Activated CD8-positive, alpha-beta memory T cell treated with anti-CD3 and anti-CD28 coated beads for 24 hours (primary cell): ENCODE measurements at regions not wholly inside any gene's neighbourhood (a gene's known extent, or its start where the extent isn't known, plus 50 kb on each side); places are given as distances from the start of the nearest gene placed in this dataset.
"Not testable (repeated sequence)": the region's sequence is repeated elsewhere in the genome, so short reads cannot be mapped to it uniquely, and the experiment has no call there.

Experiments
- DNase-seq: peaks from one replicate; pipeline ENCODE4 v3.0.0-alpha.2; 2020

DNA sequence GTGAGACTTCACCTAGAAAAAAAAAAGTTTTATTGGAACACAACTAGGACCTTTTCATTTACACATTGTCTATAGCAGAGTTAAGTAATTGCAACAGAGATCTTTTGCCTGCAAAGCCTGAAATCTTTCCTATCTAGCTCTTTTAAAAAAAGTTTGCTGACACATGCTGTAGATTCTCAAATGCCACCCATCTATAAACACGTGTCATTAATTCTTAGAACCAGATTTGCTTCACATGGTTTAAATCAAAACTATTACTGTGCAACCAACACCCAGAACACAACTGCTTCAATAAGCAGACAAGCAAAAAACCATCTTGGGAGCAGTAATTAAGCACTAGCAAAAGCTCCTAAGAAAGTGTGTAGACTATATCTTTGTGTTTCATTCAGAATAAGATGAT is 55.0 kb downstream of the OXSM start:
- DNase-seq, result no peak

DNA sequence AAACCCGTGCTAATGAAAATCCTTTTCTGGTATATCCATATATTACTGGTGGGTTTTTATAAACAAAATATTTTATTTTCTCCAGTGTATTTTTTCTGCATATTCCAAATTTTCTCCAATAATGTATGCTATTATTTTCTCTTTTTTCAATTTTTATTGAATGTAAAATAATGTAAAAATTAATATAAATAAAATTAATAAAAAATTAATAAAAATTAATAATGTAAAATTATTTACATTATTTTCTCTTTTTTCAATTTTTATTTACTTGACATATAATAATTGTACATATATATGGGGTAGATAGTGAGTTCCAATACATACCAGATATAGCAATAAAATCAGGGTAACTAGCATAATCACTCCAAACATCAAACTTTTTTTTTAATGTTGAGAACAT is 56.4 kb downstream of the OXSM start:
- DNase-seq, result no peak

DNA sequence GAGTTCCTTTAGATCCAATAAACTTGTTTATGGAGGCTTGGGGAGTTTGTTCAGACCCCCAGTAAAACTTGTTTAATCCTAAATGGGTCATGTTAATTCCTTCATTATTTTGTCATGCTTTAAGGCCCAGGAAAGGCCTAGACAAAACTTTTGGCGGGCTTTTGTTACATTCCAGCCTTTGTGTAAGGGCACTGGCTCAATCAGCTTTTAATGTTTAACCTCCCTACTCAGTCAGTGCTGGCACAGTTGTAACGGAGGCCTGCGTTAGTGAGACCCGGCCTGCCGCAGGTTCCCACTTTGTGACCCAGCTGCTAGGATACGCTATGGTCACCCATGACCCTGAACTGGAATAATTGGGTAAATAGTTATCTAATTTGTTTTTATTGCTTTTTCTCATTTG is 59.2 kb downstream of the OXSM start:
- no peak for DNase-seq

DNA sequence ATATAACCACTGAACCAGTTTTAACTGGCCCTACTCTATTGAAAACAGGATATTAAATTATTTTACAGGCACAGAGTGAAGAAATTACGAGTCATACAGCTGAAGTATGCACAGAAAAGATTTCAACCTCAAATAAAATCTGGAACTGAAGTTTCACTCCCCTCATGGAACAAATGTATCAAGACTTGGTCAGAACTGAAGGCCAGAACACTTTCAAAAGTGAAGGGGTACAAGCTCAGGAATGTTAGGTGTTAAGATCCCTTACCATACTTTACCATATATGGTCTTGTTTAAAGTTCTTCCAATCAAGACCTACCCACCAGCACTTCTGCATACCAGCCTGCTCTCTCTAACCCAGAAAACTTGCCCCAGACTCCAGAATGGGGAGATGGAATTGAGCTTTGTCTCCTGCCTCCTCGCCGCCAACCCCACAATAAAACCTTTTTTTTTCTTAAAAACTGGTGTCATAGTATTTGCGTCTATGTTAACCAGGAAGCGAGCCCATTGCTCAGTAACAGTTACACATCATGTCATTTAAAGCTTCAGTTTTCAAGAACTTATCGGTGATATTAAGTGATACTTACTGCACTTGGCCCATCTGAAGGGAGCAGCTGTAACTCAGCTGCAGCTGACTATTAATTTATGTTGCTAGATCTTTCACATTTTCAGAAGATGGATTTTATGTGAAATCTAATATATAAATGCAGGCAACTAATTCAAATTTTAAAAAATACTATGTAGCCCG is 59.9 kb downstream of the OXSM start:
- DNase-seq, result no peak

DNA sequence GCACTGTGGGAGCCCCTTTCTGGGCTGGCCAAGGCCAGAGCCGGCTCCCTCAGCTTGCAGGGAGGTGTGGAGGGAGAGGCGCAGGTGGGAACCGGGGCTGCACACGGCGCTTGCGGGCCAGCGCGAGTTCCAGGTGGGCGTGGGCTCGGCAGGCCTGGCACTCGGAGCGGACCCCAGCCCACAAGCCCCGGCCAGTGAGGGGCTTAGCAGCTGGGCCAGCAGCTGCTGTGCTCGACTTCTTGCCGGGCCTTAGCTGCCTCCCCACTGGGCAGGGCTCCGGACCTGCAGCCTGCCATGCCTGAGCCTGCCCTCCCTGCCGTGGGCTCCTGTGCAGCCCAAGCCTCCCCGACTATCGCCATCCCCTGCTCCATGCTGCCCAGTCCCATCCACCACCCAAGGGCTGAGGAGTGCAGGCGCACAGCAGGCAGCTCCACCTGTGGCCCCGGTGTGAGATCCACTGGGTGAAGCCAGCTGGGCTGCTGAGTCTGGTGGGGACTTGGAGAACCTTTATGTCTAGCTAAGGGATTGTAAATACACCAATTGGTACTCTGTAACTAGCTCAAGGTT is 61.9 kb downstream of the OXSM start:
- DNase-seq, result not testable (repeated sequence)

DNA sequence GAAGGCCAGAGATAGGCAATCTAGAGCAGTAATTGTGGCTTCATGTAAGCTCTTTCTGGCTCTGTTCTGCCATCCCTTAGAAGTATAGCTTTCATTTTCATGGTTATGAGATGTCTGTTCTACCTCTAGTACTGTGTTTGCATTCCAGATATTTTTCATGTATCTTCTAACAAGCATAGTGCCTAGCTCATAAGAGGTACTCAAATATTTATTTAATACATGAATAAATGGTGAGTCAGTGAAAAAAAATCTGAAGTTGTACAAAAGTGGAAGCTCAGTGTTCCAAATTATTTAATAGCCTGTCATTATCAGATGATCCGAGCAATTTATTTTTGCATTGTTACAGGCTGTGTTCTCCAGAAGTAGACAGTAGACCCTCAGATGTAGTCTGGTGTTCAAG is 64.3 kb downstream of the OXSM start:
- no peak for DNase-seq

DNA sequence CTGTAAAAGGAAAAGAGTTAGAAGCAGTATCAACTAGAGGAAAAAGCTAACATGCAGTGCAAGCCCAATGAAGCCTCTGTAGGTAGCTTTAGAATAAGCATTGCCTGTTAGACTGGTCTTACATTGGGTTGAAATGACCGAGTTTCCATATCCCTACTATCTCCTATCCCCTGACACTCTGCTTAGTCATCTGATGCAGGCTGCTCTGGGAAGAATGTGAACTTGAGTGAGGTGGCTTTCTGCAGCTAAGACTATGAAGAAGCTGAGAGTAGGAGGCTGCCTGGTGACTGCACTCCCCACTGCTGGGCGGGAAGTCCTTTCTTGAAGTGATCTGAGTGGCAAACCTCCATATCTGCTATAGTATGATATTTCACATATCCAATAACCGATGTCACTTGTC is 64.7 kb downstream of the OXSM start:
- DNase-seq, result no peak

DNA sequence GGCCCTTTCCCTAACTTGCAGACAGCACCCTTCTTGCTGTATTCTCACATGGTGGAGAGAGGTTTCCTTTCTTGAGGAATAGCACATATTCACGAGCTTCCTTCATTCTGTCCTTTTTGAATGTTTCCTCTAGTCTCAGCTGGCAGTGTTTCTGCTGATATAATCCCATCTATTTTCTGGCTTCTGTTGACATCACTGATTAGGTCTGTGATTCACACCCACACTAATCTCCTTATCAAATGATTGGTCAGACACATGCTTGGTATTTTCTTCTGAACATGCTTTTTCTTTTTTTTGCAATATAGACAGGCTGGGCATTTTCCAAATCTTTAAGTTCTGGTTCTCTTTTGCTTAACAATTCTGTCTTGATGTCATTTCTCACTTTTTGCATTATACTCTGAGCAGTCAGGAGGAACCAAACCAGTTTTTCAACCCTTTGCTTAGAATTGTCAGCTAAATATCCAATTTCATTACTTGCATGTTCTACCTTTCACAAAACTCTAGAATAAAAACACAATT is 65.4 kb downstream of the OXSM start:
- no peak for DNase-seq

DNA sequence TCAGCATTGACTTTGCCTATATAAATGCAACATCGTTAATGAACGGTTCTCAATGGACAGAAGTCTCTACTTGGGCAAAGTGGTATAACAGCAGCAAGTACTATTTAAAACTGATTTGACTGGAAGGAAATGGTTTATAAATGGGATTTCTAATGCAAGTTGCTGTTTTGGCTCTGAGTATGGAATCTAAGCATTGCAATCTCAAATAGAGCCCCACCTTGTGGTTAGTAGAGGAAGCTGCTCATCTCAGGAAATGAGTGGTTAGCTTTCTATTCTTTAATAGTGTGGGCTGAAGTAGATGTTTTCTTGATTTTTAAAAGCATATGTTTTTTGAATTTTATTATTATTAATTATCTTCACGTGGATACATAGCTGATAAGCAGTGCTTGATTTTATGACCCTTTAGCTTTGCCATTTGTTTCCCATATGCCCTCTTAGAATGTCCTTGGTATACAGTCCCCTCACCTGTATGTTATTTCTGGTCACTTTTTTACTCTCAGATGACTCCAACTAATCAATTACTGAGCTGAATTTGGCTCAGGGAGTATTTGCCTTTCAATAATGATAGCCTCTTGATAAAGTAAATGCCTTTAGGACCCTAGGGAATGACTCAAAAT is 67.1 kb downstream of the OXSM start:
- no peak for DNase-seq

DNA sequence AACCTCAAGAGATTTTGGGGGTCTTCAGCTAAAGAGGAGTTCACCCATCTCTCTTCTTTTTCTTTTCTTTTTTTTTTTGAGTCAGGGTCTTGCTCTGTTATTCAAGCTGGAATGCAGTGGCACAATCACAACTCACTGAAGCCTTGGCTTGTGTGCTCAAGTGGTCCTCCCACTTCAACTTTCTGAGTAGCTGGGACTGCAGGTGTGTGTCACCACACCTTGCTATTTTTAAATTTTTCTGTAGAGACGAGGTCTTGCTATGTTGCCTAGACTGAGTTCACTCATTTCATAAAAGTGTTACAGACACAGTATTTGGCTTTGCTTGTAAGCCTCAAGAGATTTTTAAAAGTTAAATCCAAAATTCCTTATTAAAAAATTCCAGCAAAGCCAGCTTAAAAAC is 71.7 kb downstream of the OXSM start:
- no peak for DNase-seq

DNA sequence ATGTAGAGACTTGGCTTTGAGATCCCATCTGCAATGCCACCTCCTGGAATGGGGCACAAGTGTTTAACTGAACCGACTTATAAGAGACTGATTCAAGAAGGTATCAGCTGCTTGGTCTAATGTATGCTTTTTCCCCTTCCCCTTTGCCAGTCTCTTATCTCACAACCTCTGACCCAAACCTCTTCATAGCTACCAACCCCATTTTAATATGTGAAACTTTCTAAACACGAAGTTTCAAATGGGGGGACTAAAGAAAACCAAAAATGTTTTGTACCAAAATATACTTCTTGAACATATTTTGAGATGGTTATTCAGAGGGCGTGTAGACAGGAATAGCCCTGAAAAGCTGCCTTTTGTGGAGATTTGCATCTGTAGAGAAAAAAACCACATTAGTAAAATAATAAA is 73.1 kb downstream of the OXSM start:
- no peak for DNase-seq

DNA sequence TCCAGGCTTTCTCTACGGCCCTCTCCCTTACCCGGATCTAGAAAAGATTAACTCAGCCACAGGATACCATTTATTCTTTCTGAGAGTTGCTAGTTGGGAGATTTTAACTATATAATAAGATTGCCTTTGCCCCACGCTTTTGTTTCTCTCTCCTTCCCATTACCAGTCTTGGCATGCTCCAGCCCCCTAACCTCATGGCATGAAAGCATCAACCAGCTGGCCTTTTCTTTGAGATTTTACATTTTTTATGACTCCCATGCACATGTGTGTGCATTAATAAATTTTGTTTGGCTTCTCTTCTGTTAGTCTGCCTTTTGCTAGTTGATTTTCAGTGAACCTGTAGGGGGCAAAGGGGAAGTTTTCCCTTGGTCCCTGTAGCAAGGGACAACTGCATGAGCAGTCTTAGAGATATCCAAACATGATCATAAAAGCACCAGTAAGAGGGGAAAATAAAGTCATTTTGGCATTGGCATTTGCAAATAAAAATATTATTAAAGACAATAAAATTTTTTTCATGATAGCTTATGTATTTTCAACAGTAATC is 73.6 kb downstream of the OXSM start:
- DNase-seq, result no peak

DNA sequence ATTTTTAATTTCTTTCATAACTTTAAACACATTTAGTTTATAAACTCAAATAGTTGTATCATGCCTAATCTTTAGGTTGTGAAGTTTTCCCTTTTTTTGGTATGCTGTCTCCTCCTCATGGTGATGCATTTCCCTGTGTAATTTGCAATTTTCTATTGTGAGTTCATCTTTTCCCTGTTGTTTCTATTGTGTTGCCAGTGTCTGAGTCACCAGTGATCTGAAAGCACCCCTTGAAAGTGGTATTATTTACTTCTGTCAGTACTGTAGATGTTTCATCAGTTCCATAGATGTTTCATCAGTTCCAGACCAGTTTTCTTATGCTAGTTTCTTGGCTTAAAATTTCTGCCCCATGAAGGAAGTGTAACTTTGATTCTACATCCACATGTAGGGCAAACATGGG is 80.6 kb downstream of the OXSM start:
- DNase-seq, result no peak

DNA sequence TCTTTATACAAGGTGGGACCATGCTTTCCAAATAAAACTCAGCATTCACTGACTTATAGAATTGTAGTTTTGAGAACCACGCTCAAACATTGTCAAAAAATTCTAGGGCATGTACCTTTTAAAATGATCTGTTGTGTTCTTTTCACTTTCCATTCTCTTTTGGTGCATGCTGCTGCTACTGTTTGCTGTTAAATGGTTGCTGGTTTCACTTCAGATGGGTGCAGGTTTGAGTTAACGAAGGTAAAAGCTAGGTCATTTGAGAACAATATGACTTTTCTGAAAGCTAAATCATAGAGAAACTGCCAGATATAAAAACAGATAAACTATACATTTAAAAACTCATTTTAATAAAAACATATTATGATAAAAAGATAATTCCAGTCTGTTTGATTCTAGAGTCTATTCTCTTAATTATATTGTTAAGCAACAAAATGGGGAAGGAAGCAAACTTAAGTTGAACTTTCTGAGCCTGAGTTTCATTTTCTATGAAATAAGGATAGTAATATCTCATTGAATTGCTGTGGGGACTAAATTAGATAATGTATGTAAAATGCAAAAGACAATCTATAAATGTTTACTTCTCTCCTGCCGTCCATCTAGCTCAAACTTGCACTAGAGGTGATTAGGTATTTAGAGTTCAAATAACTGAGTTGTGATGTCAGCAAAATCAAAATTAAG is 82.4 kb downstream of the OXSM start:
- DNase-seq, result no peak

DNA sequence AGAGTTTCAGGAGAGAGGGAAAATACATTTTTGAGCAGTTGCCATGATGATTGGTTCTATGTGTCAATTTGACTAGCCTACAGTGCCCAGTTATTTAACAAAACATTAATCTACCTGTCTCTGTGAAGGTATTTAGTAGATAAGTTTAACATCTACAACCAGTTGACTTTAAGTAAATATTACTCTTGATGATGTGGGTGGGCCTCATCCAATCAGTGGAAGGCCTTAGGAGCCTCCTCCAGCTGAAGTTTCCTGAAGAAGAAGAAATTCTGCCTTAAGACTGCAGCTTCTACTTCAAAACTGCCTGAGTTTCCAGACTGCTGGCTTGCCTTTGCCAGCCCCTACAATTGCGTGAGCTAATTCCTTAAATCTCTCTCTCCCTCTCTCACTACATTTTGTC is 93.6 kb downstream of the OXSM start:
- no peak for DNase-seq

DNA sequence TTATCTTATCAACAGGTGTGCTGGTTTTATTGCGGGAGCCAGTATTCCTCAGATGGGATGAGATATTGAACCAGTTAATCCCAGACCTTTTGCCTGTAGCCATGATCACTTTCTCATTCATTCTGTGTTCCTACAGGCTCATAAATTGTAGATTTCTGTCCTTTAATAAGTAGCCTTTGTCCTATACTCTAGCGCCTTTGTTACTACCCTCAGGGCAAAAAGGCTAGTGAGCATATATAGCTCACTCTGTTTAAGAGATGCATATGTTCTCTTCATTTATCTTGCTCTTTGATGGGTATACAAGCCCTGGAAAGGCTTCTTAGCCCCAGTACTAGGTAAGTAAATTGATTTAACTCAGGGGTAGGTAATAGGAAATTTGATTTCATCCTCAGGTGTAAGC is 95.1 kb downstream of the OXSM start:
- no peak for DNase-seq

DNA sequence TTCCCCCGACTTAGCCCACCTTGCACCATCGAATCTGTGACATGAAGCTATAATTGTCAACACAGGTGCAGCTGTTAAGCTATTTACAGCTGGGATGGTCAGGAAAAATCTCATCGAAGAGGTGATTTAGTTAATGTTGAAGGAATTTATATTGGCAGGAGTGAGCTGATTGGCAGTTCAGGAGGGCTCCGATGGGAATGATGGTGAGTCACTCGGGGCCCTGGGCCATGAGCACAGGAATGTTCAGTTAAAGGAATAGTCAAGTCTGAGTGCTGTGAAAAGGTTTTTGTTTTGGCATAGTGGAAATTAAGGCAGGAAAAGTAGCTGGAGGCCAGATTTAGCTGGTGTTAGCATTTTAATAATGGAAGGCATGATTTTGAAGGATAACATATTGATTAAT is 95.7 kb downstream of the OXSM start:
- DNase-seq, result no peak

DNA sequence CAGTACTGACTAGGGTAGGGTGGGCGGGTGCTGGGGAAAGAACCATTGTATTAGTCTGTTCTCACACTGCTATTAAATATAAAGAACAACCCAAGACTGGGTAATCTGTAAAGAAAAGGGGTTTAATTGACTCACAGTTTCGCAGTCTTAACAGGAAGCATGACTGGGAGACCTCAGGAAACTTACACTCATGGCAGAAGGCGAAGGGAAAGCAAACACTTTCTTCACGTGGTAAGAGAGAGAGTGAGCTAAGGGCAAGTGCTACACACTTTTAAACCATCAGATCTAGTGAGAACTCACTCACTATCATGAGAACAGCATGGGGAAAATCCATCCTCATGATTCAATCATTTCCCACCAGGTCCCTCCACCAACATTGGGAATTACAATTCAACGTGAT is 98.0 kb downstream of the OXSM start:
- DNase-seq, result no peak

DNA sequence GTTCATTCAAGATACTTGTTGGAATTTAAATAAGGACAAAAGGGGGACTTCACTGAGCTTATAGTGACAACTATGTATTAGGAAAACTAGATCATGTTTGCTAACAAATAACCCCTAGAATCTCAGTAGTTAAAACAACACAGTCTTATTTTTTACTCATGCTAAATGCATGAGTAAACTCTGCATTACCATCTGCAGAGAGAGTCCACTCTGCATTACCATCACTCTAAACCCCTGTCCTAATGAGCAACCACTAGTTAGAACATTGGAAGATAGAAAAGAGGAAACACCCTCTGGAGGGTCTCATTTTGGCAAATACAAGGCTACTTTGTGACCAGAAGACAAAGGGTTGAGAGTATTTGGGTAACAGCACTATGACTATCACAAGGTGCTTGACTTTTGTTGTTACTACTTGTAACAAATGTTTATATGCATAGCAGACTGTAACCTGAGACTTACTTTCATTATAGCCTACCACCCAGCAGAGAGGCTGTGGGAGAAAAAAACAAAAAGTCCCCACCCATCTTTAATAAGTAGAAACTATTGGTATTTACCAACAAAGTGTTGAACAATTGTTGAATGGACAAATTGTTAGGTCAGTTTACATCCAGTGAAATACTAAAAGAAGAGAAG is 99.1 kb downstream of the OXSM start:
- DNase-seq, result no peak

DNA sequence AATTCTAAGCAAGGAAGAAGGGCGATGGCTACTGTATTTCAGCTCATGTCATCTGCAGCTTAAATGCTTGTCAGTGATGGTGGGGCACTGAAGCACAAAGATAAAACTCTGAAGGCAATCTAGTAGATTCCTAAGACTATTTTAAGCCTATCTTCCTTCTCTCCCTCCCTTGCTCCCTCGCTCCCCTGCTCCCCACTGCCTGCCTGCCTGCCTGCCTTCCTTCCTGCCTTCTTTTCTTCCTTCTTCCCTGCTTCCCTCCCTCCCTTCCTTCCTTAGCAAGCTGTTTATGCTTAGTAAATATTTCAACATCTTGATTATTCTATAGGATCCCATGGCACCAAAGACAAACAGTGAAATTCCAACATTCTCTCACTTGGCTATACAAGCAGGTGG is 99.6 kb downstream of the OXSM start:
- DNase-seq, result no peak

DNA sequence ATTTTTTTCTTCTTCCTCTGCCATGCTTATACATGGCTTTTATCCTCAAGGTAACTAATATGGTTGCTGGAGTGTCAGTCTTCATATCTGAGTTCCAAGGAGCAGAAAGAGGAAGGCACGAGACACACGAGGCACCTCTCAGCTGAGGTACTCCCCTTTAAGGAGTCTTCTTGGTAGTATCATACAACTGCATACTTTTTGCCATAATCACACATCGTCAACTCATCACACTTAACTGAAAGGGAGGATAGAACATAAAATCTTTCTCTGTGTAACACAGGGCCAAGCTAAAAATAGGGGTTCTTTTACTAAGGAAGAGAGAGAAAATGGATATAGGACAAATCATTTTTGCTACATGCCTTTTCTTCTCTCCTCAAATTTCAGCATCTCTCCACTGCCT is 104.2 kb downstream of the OXSM start:
- no peak for DNase-seq

DNA sequence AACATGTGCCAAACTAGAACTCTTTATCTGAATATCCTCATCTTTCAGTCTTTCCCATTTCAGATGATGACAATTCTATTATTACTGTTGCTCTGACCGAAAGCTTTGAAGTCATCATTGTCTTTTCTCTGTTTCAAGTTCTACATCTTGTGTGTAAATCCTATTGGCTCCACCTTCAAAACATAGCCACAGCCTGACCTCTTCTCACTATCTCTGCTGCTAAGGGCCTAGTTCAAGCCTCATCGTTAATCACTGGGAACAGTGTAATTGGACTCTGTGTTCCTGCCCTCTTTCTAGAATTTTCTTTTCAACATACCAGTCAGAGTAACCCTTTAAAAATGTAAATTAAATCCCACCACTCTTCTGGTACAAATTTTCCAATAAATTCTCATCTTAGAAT is 105.1 kb downstream of the OXSM start:
- no peak for DNase-seq

DNA sequence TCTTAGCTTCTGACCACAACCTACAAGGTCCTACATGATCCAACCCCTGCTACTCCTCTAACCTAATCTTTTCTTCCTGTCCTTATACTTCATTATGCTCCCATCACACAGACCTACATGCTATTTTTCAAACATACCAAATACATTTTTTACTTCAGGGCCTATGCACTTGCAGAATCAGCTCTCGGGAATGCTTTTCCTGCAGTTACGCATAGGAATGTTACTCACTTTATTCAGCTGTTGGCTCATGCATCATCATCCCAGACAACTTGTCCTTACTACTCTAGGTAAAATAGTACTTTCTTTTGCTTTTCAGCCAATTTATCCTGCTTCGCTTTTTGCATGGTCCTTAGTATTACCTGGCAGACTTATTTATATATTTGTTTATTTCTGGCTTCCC is 105.6 kb downstream of the OXSM start:
- no peak for DNase-seq
